ENCODE measurements at regions not wholly inside any gene's neighbourhood (a gene's known extent, or its start where the extent isn't known, plus 50 kb on each side); places are given as distances from the start of the nearest gene placed in this dataset.

DNA sequence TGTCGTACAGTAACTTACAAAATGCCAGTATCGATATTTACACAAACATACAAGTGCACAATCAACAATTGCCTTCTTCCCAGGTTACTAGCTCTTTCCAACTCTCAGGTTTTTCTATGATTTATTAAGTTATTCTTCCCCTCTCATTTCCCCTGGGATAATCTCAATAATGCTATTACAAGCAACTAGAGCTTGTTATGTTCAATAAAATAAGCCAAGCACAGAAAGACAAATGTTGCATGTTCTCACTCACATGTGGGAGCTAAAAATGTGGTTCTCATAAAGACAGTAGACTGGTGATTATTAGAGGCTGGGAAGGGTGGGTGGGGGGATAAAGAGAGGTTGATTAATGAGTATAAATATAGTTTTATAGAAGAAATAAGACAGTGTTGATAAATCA lies 577.1 kb downstream of the HACE1 start (continued):
- TF ChIP-seq, protein P1, sequence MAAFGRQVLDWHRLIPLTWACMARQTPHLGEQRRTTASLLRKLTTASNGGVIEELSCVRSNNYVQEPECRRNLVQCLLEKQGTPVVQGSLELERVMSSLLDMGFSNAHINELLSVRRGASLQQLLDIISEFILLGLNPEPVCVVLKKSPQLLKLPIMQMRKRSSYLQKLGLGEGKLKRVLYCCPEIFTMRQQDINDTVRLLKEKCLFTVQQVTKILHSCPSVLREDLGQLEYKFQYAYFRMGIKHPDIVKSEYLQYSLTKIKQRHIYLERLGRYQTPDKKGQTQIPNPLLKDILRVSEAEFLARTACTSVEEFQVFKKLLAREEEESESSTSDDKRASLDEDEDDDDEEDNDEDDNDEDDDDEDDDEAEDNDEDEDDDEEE (CRISPR knock-in tag; IDR thresholded peaks at IDR 0.05) = no peak
- TF ChIP-seq THAP11 (CRISPR knock-in tag; IDR thresholded peaks at IDR 0.05) = no peak

DNA sequence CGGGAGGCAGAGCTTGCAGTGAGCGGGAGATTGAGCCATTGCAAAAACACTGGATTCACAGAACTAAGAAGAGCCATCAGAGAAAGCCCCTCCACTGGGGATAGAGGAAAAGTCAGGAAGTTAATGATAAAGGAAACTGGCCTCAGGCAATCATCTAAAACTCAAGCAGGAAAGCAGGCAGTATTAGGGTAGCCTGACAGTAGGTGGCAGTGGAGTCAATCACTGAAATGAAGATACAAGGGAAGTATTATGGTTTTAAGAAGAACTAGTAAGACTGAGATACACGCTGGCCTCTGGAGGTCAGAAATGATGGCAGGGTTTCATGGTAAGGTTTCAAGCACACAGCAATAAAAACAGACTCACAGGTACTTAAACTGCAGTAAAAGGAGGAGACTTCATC lies 578.3 kb downstream of the HACE1 start:
- FAIRE-seq (no peak), ATAC-seq (no peak), DNase-seq (ENCODE audit: low spot score) (no peak)
- intact Hi-C loops (cut with micrococcal nuclease; ENCODE audit: unreplicated experiment) = no loop called here
- Histone ChIP-seq H3K4me2 (ENCODE audit: low read depth, low read length) (no peak overlapping the region), H3K9me3 (ENCODE audit: low read length) (no peaks in the 10 kb centered on the region), H2AFZ (ENCODE audit: low read length) (no peak overlapping the region), H3K4me3 (replicated peaks in 1 of 3; ENCODE audit: insufficient read depth in 1 of 3, low read depth in 2 of 3, low read length in 3 of 3) (no peak overlapping the region), H4K20me1 (ENCODE audit: insufficient read depth, low read length) (no peaks in the 10 kb centered on the region), H3K79me2 (ENCODE audit: insufficient read depth, low read length) (no peaks in the 10 kb centered on the region), H3K9ac (ENCODE audit: insufficient read depth, low read depth, low read length) (no peak overlapping the region), H3K27ac (ENCODE audit: extremely low read length, insufficient read depth, low read length) (no peak overlapping the region), H3K27me3 (ENCODE audit: control insufficient read depth in 1 of 2, insufficient read depth in 2 of 2, low read length in 2 of 2) (no peaks in the 10 kb centered on the region; a peak in 1 of 5 replicates), H3K4me1 (ENCODE audit: insufficient read depth, low read length) (no peaks in the 10 kb centered on the region), H3K36me3 (replicated peaks in 1 of 2; ENCODE audit: control insufficient read depth in 1 of 2, insufficient read depth in 2 of 2, low read length in 2 of 2) (no peaks in the 10 kb centered on the region)
- BruUV-seq (replicated peaks) = no TSS peak
- ChIA-PET CTCF (ENCODE audit: low intra/inter-chr PET ratio, low total read pairs) (no interaction called here), POLR2A (no interaction called here)
- 13% methylated on average over 3 of the region's 3 CpGs for WGBS (ENCODE audit: low lambda C conversion rate)
- in situ Hi-C loops (cut with HindIII; ENCODE audit: extremely low pct_ligation_motif_present, low pct_unique_long_range_greater_than_20kb) = no loop called here
- TF ChIP-seq, protein P2, sequence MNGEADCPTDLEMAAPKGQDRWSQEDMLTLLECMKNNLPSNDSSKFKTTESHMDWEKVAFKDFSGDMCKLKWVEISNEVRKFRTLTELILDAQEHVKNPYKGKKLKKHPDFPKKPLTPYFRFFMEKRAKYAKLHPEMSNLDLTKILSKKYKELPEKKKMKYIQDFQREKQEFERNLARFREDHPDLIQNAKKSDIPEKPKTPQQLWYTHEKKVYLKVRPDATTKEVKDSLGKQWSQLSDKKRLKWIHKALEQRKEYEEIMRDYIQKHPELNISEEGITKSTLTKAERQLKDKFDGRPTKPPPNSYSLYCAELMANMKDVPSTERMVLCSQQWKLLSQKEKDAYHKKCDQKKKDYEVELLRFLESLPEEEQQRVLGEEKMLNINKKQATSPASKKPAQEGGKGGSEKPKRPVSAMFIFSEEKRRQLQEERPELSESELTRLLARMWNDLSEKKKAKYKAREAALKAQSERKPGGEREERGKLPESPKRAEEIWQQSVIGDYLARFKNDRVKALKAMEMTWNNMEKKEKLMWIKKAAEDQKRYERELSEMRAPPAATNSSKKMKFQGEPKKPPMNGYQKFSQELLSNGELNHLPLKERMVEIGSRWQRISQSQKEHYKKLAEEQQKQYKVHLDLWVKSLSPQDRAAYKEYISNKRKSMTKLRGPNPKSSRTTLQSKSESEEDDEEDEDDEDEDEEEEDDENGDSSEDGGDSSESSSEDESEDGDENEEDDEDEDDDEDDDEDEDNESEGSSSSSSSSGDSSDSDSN (CRISPR knock-in tag; IDR thresholded peaks at IDR 0.05) = no peak
- TF ChIP-seq SIX1 (CRISPR knock-in tag; IDR thresholded peaks at IDR 0.05; ENCODE audit: borderline replicate concordance) (no peak), RBM22 (optimal IDR thresholded peaks at IDR 0.05; ENCODE audit: low read length) (no peak), ZNF235 (CRISPR knock-in tag; IDR thresholded peaks at IDR 0.05; ENCODE audit: borderline replicate concordance) (no peak), CENPX (CRISPR knock-in tag; IDR thresholded peaks at IDR 0.05) (no peak)
- TF ChIP-seq, protein P3, sequence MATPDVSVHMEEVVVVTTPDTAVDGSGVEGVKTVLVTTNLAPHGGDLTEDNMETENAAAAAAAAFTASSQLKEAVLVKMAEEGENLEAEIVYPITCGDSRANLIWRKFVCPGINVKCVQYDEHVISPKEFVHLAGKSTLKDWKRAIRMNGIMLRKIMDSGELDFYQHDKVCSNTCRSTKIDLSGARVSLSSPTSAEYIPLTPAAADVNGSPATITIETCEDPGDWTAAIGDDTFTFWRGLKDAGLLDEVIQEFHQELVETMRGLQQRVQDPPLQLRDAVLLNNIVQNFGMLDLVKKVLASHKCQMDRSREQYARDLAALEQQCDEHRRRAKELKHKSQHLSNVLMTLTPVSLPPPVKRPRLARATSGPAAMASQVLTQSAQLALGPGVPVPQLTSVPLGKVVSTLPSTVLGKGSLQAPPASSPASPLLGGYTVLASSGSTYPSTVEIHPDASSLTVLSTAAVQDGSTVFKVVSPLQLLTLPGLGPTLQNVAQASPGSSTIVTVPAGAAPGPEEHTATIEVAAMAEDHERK (CRISPR knock-in tag; IDR thresholded peaks at IDR 0.05; ENCODE audit: low read depth) = no peak

Data from HepG2 (cell line).